Amniotic epithelial cell (primary cell): ENCODE measurements at regions not wholly inside any gene's neighbourhood (a gene's known extent, or its start where the extent isn't known, plus 50 kb on each side); places are given as distances from the start of the nearest gene placed in this dataset.
"Not testable (repeated sequence)": the region's sequence is repeated elsewhere in the genome, so short reads cannot be mapped to it uniquely, and the experiment has no call there.

Experiments used
- DNase-seq: peaks from one replicate; pipeline ENCODE4 v3.0.0-alpha.2; 2010; ENCODE audit warnings: low read depth

GRCh38 chr1:189986516-189986915 is 491.1 kb downstream of the BRINP3 start:
- DNase-seq, result no peak

- DNase-seq, result no peak
Observed at GRCh38 chr1:189987509-189987908, 490.2 kb downstream of the BRINP3 start.

GRCh38 chr1:189992856-189993255 is 484.8 kb downstream of the BRINP3 start:
- DNase-seq, result no peak

GRCh38 chr1:190000365-190000872 is 477.2 kb downstream of the BRINP3 start:
- peak; percentile 55 for DNase-seq

- peak; percentile 63 for DNase-seq
Observed at GRCh38 chr1:190001187-190001586, 476.5 kb downstream of the BRINP3 start.

GRCh38 chr1:190003376-190003775 is 474.3 kb downstream of the BRINP3 start:
- DNase-seq, result no peak

GRCh38 chr1:190011585-190011984 is 466.1 kb downstream of the BRINP3 start:
- no peak for DNase-seq

- DNase-seq, result not testable (repeated sequence)
Observed at GRCh38 chr1:190019151-190019550, 458.5 kb downstream of the BRINP3 start.

- no peak for DNase-seq
Observed at GRCh38 chr1:190019717-190020116, 457.9 kb downstream of the BRINP3 start.

GRCh38 chr1:190022709-190023108 is 455.0 kb downstream of the BRINP3 start:
- peak; percentile 62 for DNase-seq

GRCh38 chr1:190029441-190029840 is 448.2 kb downstream of the BRINP3 start:
- DNase-seq, result no peak

GRCh38 chr1:190043655-190044054 is 434.0 kb downstream of the BRINP3 start:
- no peak for DNase-seq

- DNase-seq, result no peak
Observed at GRCh38 chr1:190046231-190046630, 431.4 kb downstream of the BRINP3 start.
